Body of pancreas (tissue), 4 donors: ENCODE measurements at regions not wholly inside any gene's neighbourhood (a gene's known extent, or its start where the extent isn't known, plus 50 kb on each side); places are given as distances from the start of the nearest gene placed in this dataset.

Experiments used
- ATAC-seq: fragments of 150-250 bp; one replicate; pipeline ENCODE4 v1.9.1; 2016
- DNase-seq, 4 donors: peaks; one replicate each; pipeline ENCODE4 v3.0.0-alpha.2; 2019
- H3K27ac ChIP-seq, 4 donors: fragments of 200-600 bp; sonication (generic); 1 replicate in 3 of 4; 2 replicates in 1 of 4; pipeline versions ENCODE4 v1.5.1 to v1.6.1; 2016 to 2019; ENCODE audit warnings: mild to moderate bottlenecking in 1 of 4, mixed read lengths in 1 of 4, moderate library complexity in 1 of 4
- H3K27me3 ChIP-seq, 2 donors: fragments of 200-600 bp; sonication (generic); one replicate each; pipeline ENCODE4 v1.6.0; 2016; ENCODE audit warnings: mild to moderate bottlenecking in 1 of 2
- H3K36me3 ChIP-seq, 2 donors: fragments of 200-600 bp; sonication (generic); replicated peaks in 1 of 2; 2 replicates each; pipeline ENCODE4 v1.5.1; 2016; ENCODE audit warnings: low read depth in 2 of 2; ENCODE audit not compliant: insufficient read depth in 1 of 2
- H3K4me1 ChIP-seq: fragments of 200-600 bp; sonication (generic); one replicate; pipeline ENCODE4 v1.6.0; 2016
- H3K4me3 ChIP-seq, 2 donors: fragments of 200-600 bp; sonication (generic); 1 replicate in 1 of 2; 2 replicates in 1 of 2; pipeline ENCODE4 v1.5.1; 2016 to 2019
- H3K9me3 ChIP-seq, 3 donors: fragments of 200-600 bp; sonication (generic); 1 replicate in 2 of 3; 2 replicates in 1 of 3; pipeline ENCODE4 v1.5.1; 2016
- POLR2A ChIP-seq, 3 donors: fragments of 450-650 bp; IDR thresholded peaks; one replicate each; pipeline ENCODE4 v1.6.1; 2016; ENCODE audit warnings: antibody characterized with exemption in 3 of 3, mild to moderate bottlenecking in 2 of 3
- WGBS, 2 donors: methylation state at CpG; one replicate each; pipeline ENCODE4 v1.1.5; 2017; 5-methylcytosine and 5-hydroxymethylcytosine counted together
- intact Hi-C: fragments of 100-400 bp; cut with DNase I; formaldehyde crosslinking; loops from one replicate; pipeline ENCODE4 v1.15.1; 2023
- TF ChIP-seq, protein P1 (sequence below), 7 experiments: fragments of 450-650 bp in 4 of 7; fragments of 200-600 bp in 3 of 7; sonication (generic) in 3 of 7; IDR thresholded peaks; one replicate each; pipeline ENCODE4 v1.5.1; 2016 to 2019; ENCODE audit warnings: antibody characterized with exemption in 7 of 7

DNA sequence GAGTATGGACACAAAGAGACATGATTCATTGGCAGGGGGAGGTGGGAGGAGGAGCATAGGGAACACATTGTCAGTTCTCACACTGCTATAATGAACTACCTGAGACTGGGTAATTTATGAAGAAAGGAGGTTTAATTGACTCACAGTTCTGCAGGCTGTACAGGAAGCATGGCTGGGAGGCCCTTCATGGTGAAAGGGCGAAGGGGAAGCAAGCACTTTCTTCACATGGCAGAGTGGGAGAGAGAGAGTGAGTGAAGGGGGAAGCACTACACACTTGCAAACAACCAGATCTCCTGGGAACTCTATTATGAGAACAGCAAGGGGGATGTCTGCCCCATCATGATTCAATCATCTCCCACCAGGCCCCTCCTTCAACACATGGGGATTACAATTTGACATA, 391.8 kb downstream of the BMP4 start:
- 74 to 82% methylated on average over 1 of the region's 1 CpG for WGBS, 2 donors
- TF ChIP-seq, protein P1, sequence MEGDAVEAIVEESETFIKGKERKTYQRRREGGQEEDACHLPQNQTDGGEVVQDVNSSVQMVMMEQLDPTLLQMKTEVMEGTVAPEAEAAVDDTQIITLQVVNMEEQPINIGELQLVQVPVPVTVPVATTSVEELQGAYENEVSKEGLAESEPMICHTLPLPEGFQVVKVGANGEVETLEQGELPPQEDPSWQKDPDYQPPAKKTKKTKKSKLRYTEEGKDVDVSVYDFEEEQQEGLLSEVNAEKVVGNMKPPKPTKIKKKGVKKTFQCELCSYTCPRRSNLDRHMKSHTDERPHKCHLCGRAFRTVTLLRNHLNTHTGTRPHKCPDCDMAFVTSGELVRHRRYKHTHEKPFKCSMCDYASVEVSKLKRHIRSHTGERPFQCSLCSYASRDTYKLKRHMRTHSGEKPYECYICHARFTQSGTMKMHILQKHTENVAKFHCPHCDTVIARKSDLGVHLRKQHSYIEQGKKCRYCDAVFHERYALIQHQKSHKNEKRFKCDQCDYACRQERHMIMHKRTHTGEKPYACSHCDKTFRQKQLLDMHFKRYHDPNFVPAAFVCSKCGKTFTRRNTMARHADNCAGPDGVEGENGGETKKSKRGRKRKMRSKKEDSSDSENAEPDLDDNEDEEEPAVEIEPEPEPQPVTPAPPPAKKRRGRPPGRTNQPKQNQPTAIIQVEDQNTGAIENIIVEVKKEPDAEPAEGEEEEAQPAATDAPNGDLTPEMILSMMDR (IDR thresholded peaks at IDR 0.05): no peak
- no peak for TF ChIP-seq POLR2A (IDR thresholded peaks at IDR 0.05)
- no peak for DNase-seq
- no peaks in the 10 kb centered on the region for H3K27me3 ChIP-seq
- H3K4me3 ChIP-seq: no peak overlapping the region
- peaks cover 0 to 9% (median 0%) of the 10 kb centered on the region in 3 donors for H3K9me3 ChIP-seq
- H3K27ac ChIP-seq: no peak overlapping the region
- ATAC-seq: no peak
- no peaks in the 10 kb centered on the region for H3K4me1 ChIP-seq
- no peaks in the 10 kb centered on the region for H3K36me3 ChIP-seq
- intact Hi-C loops: no loop called here

- H3K36me3 ChIP-seq: no peaks in the 10 kb centered on the region
- H3K4me1 ChIP-seq: no peaks in the 10 kb centered on the region
- no peaks in the 10 kb centered on the region for H3K27me3 ChIP-seq
- H3K4me3 ChIP-seq: no peak overlapping the region
- intact Hi-C loops: no loop called here
- no peak for ATAC-seq
- no peak for DNase-seq
- H3K27ac ChIP-seq: no peak overlapping the region
- no peak for TF ChIP-seq POLR2A (IDR thresholded peaks at IDR 0.05)
- TF ChIP-seq, protein P1 (IDR thresholded peaks at IDR 0.05): no peak
- H3K9me3 ChIP-seq: peaks cover 0 to 9% (median 0%) of the 10 kb centered on the region in 3 donors
Observed at GRCh38 chr14:53563628-53564027, 393.0 kb downstream of the BMP4 start.

- TF ChIP-seq POLR2A (IDR thresholded peaks at IDR 0.05): no peak
- TF ChIP-seq, protein P1 (IDR thresholded peaks at IDR 0.05): no peak
- H3K9me3 ChIP-seq: no peaks in the 10 kb centered on the region
- ATAC-seq (no peak), DNase-seq (no peak)
- 82 to 84% methylated on average over 4 of the region's 4 CpGs for WGBS, 2 donors
- H3K4me3 ChIP-seq: no peak overlapping the region
- no peaks in the 10 kb centered on the region for H3K36me3 ChIP-seq
- no peak overlapping the region for H3K27ac ChIP-seq
- H3K4me1 ChIP-seq: no peaks in the 10 kb centered on the region
- intact Hi-C loops: no loop called here
- no peaks in the 10 kb centered on the region for H3K27me3 ChIP-seq
Observed at GRCh38 chr14:53553221-53553620, 400.1 kb upstream of the DDHD1 start.

DNA sequence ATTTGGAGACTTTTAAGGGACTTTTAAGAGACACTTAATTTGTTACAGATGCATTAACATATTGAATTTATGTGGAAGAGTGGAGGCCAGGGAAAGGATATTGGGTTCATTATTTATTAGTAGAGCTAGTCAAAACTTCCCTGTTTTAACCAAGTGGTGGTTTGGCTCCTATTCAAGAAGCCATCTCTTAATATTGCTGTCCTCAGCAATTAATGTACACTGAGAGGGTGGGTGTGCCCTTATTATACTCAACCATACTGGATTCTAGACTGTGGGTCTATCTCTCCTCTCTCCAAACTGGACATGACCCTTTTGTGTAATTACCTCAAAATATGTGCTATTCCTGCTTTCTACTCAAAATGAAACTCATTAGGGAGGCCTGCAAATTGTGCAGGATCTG, 398.7 kb upstream of the DDHD1 start:
- no peaks in the 10 kb centered on the region for H3K9me3 ChIP-seq
- intact Hi-C loops: no loop called here

GRCh38 chr14:53550776-53551175, 397.7 kb upstream of the DDHD1 start:
- no peak for ATAC-seq
- no peak for DNase-seq
- no peaks in the 10 kb centered on the region for H3K4me1 ChIP-seq
- H3K27me3 ChIP-seq: no peaks in the 10 kb centered on the region
- H3K9me3 ChIP-seq: no peaks in the 10 kb centered on the region
- H3K36me3 ChIP-seq: no peaks in the 10 kb centered on the region
- no peak for TF ChIP-seq POLR2A (IDR thresholded peaks at IDR 0.05)
- TF ChIP-seq, protein P1 (IDR thresholded peaks at IDR 0.05): no peak
- 71 to 75% methylated on average over 5 of the region's 5 CpGs for WGBS, 2 donors
- no peak overlapping the region for H3K27ac ChIP-seq
- intact Hi-C loops: no loop called here
- no peak overlapping the region for H3K4me3 ChIP-seq

More for the DNA sequence above, 398.7 kb upstream of the DDHD1 start:
- no peaks in the 10 kb centered on the region for H3K27me3 ChIP-seq
- no peak for TF ChIP-seq POLR2A (IDR thresholded peaks at IDR 0.05)
- TF ChIP-seq, protein P1 (IDR thresholded peaks at IDR 0.05): no peak
- no peak overlapping the region for H3K4me3 ChIP-seq
- no peaks in the 10 kb centered on the region for H3K36me3 ChIP-seq
- DNase-seq (no peak), ATAC-seq (no peak)
- no peak overlapping the region for H3K27ac ChIP-seq
- H3K4me1 ChIP-seq: no peaks in the 10 kb centered on the region
